Effector memory CD4-positive, alpha-beta T cell (primary cell): ENCODE measurements at regions not wholly inside any gene's neighbourhood (a gene's known extent, or its start where the extent isn't known, plus 50 kb on each side); places are given as distances from the start of the nearest gene placed in this dataset.
"Not testable (repeated sequence)": the region's sequence is repeated elsewhere in the genome, so short reads cannot be mapped to it uniquely, and the experiment has no call there.

Experiments used
- DNase-seq, 3 donors: peaks; one replicate each; pipeline ENCODE4 v3.0.0-alpha.2; 2020
- H3K27ac ChIP-seq: 2 replicates; pipeline ENCODE4 v1.7.0; 2013; ENCODE audit warnings: mild to moderate bottlenecking, low read length, moderate library complexity; ENCODE audit not compliant: insufficient read depth, poor library complexity, severe bottlenecking
- H3K27me3 ChIP-seq: replicated peaks from 2 replicates; pipeline ENCODE4 v1.7.0; 2013; ENCODE audit warnings: mild to moderate bottlenecking, low read length; ENCODE audit not compliant: insufficient read depth, control insufficient read depth, poor library complexity, severe bottlenecking
- H3K36me3 ChIP-seq: 2 replicates; pipeline ENCODE4 v1.7.0; 2013; ENCODE audit warnings: mild to moderate bottlenecking, low read length, moderate library complexity; ENCODE audit not compliant: control insufficient read depth, insufficient read depth
- H3K4me1 ChIP-seq: 2 replicates; pipeline ENCODE4 v1.7.0; 2013; ENCODE audit warnings: low read length, mild to moderate bottlenecking; ENCODE audit not compliant: control insufficient read depth, insufficient read depth, poor library complexity, severe bottlenecking
- H3K4me3 ChIP-seq: 2 replicates; pipeline ENCODE4 v1.7.0; 2013; ENCODE audit warnings: low read length, low read depth, mild to moderate bottlenecking; ENCODE audit not compliant: insufficient read depth, poor library complexity, severe bottlenecking
- H3K9me3 ChIP-seq: 2 replicates; pipeline ENCODE4 v1.7.0; 2013; ENCODE audit warnings: mild to moderate bottlenecking, low read length, moderate library complexity; ENCODE audit not compliant: control insufficient read depth

DNA sequence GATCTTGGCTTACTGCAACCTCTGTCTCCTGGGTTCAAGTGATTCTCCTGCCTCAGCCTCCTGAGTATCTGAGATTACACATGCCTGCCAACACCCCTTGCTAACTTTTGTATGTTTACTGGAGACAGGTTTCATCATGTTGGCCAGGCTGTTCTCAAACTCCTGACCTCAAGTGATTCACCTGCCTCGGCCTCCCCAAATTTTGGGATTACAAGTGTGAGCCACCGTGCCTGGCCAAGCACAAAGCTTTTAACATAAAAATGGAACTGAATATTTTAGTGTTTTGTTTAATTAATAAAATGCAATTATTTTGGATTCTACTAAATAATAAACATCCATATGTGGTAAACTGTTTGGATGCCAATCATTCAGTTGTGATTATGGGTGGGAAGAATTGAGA lies 255.2 kb downstream of the CWH43 start:
- not testable (repeated sequence) for H3K4me3 ChIP-seq, H3K4me1 ChIP-seq, H3K27ac ChIP-seq, DNase-seq, H3K27me3 ChIP-seq, H3K36me3 ChIP-seq, H3K9me3 ChIP-seq

- H3K36me3 ChIP-seq, H3K27me3 ChIP-seq, H3K27ac ChIP-seq, H3K9me3 ChIP-seq, DNase-seq, H3K4me1 ChIP-seq, H3K4me3 ChIP-seq: not testable (repeated sequence)
Measured at GRCh38 chr4:49262786-49263185, 276.7 kb downstream of the CWH43 start.

- DNase-seq, H3K4me3 ChIP-seq: not testable (repeated sequence)
Measured at GRCh38 chr4:49270435-49270834, 284.4 kb downstream of the CWH43 start.

GRCh38 chr4:49270912-49271311 lies 284.8 kb downstream of the CWH43 start:
- H3K36me3 ChIP-seq, H3K4me1 ChIP-seq, H3K4me3 ChIP-seq, H3K27ac ChIP-seq, H3K27me3 ChIP-seq, H3K9me3 ChIP-seq, DNase-seq: not testable (repeated sequence)

More at GRCh38 chr4:49270435-49270834, 284.4 kb downstream of the CWH43 start:
- not testable (repeated sequence) for H3K27me3 ChIP-seq, H3K9me3 ChIP-seq, H3K4me1 ChIP-seq, H3K27ac ChIP-seq, H3K36me3 ChIP-seq

DNA sequence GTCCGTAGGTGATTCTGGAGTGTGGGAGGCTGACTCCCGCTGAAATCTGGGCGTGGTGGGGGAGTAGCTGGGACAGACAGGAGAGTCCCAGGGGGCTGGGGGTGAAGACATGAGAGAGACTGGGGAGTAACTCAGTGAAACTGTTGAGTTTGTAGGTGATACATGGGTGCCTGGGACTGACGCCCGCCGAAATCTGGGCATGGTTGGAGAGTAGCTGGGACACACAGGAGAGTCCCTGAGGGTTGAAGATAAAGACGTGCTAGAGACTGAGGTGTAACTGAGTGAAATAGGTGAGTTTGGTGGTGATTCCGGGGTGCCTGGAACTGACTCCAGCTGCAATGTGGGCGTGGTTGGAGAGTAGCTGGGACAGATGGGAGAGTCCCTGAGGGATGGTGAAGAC lies 299.8 kb downstream of the CWH43 start:
- H3K4me1 ChIP-seq, H3K27ac ChIP-seq, H3K9me3 ChIP-seq, H3K4me3 ChIP-seq, H3K27me3 ChIP-seq, DNase-seq, H3K36me3 ChIP-seq: not testable (repeated sequence)

- not testable (repeated sequence) for H3K27me3 ChIP-seq, H3K27ac ChIP-seq, H3K9me3 ChIP-seq, H3K4me3 ChIP-seq, H3K36me3 ChIP-seq, H3K4me1 ChIP-seq
- peak in 1 of 3 donors; percentile 12 for DNase-seq
Measured at GRCh38 chr4:49286926-49287745, 301.1 kb downstream of the CWH43 start.

- not testable (repeated sequence) for H3K27me3 ChIP-seq
Measured at GRCh38 chr4:49287893-49288292, 301.8 kb downstream of the CWH43 start.

GRCh38 chr4:49288796-49289195 lies 302.7 kb downstream of the CWH43 start:
- not testable (repeated sequence) for H3K4me3 ChIP-seq, H3K27me3 ChIP-seq, H3K36me3 ChIP-seq, DNase-seq, H3K27ac ChIP-seq, H3K4me1 ChIP-seq, H3K9me3 ChIP-seq

More at GRCh38 chr4:49287893-49288292, 301.8 kb downstream of the CWH43 start:
- H3K36me3 ChIP-seq, DNase-seq, H3K4me1 ChIP-seq, H3K9me3 ChIP-seq, H3K27ac ChIP-seq, H3K4me3 ChIP-seq: not testable (repeated sequence)

GRCh38 chr4:49314815-49315214 lies 328.7 kb downstream of the CWH43 start:
- H3K4me3 ChIP-seq, H3K36me3 ChIP-seq, H3K27me3 ChIP-seq, H3K9me3 ChIP-seq, H3K4me1 ChIP-seq, H3K27ac ChIP-seq, DNase-seq: not testable (repeated sequence)

GRCh38 chr4:49320725-49321410 lies 334.8 kb downstream of the CWH43 start:
- not testable (repeated sequence) for H3K4me3 ChIP-seq, DNase-seq

More at GRCh38 chr4:49320725-49321410, 334.8 kb downstream of the CWH43 start:
- H3K9me3 ChIP-seq, H3K27me3 ChIP-seq, H3K4me1 ChIP-seq, H3K27ac ChIP-seq, H3K36me3 ChIP-seq: not testable (repeated sequence)
